GM18873 (cell line): ENCODE measurements at regions not wholly inside any gene's neighbourhood (a gene's known extent, or its start where the extent isn't known, plus 50 kb on each side); places are given as distances from the start of the nearest gene placed in this dataset.

Experiments
- ATAC-seq: cut with Tn5 transposase; IDR thresholded peaks from one replicate; pipeline ENCODE4 v1.9.1; 2021; ENCODE audit warnings: mild to moderate bottlenecking, moderate library complexity, moderate number of reproducible peaks; ENCODE audit not compliant: unreplicated experiment, low FRiP score

GRCh38 chr3:193895409-193895808 lies 240.5 kb upstream of the HES1 start:
- ATAC-seq: no peak

GRCh38 chr3:193896419-193896818 lies 239.5 kb upstream of the HES1 start:
- no peak for ATAC-seq

GRCh38 chr3:193897288-193897687 lies 238.7 kb upstream of the HES1 start:
- no peak for ATAC-seq

- no peak for ATAC-seq
Observed at GRCh38 chr3:193897731-193898180, 238.2 kb upstream of the HES1 start.

- ATAC-seq: no peak
Observed at GRCh38 chr3:193899001-193899400, 236.9 kb upstream of the HES1 start.

- ATAC-seq: no peak
Observed at GRCh38 chr3:193901007-193901406, 234.9 kb upstream of the HES1 start.

- no peak for ATAC-seq
Observed at GRCh38 chr3:193902607-193903511, 233.1 kb upstream of the HES1 start.

GRCh38 chr3:193903512-193903817 lies 232.5 kb upstream of the HES1 start:
- no peak for ATAC-seq

- no peak for ATAC-seq
Observed at GRCh38 chr3:193903966-193904365, 232.0 kb upstream of the HES1 start.

GRCh38 chr3:193905541-193906396 lies 230.2 kb upstream of the HES1 start:
- ATAC-seq: no peak

GRCh38 chr3:193906849-193907410 lies 229.0 kb upstream of the HES1 start:
- ATAC-seq: no peak

- ATAC-seq: no peak
Observed at GRCh38 chr3:193908181-193908744, 227.7 kb upstream of the HES1 start.

- ATAC-seq: peak; percentile 88
Observed at GRCh38 chr3:193909387-193909786, 226.6 kb upstream of the HES1 start.

GRCh38 chr3:193910310-193910709 lies 225.6 kb upstream of the HES1 start:
- no peak for ATAC-seq

- ATAC-seq: no peak
Observed at GRCh38 chr3:193910886-193911738, 224.8 kb upstream of the HES1 start.

GRCh38 chr3:193911784-193912340 lies 224.1 kb upstream of the HES1 start:
- ATAC-seq: no peak

- ATAC-seq: no peak
Observed at GRCh38 chr3:193912621-193913178, 223.2 kb upstream of the HES1 start.

GRCh38 chr3:193914602-193915001 lies 221.3 kb upstream of the HES1 start:
- ATAC-seq: no peak

GRCh38 chr3:193915099-193915498 lies 220.8 kb upstream of the HES1 start:
- no peak for ATAC-seq
